GM21576 (cell line): ENCODE measurements at regions not wholly inside any gene's neighbourhood (a gene's known extent, or its start where the extent isn't known, plus 50 kb on each side); places are given as distances from the start of the nearest gene placed in this dataset.

Source experiments
- ATAC-seq: cut with Tn5 transposase; IDR thresholded peaks from one replicate; pipeline ENCODE4 v1.9.1; 2021; ENCODE audit warnings: mild to moderate bottlenecking, moderate library complexity; ENCODE audit not compliant: unreplicated experiment

DNA sequence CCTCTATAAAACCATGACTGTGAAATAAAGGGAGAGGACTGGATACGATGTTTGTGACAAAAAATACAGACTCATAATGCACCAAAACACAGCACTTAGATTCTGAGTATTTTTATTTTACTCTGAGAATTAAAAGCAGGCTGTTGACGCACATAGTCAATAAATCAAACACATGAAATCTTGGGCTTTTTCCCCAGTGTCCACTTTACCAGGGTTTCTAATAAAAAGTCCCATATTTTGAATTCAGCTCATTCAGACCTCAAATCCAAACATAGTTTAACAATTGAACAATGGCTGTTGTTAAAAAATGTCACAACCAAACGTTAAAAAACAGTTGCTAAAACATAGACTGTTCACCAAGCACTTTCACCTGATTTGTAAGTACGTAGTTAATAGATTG is 553.4 kb downstream of the LTN1 start:
- ATAC-seq, result no peak

- ATAC-seq, result no peak
Measured at GRCh38 chr21:28437061-28437460, 555.6 kb downstream of the LTN1 start.

GRCh38 chr21:28436286-28436932 is 556.3 kb downstream of the LTN1 start:
- no peak for ATAC-seq

DNA sequence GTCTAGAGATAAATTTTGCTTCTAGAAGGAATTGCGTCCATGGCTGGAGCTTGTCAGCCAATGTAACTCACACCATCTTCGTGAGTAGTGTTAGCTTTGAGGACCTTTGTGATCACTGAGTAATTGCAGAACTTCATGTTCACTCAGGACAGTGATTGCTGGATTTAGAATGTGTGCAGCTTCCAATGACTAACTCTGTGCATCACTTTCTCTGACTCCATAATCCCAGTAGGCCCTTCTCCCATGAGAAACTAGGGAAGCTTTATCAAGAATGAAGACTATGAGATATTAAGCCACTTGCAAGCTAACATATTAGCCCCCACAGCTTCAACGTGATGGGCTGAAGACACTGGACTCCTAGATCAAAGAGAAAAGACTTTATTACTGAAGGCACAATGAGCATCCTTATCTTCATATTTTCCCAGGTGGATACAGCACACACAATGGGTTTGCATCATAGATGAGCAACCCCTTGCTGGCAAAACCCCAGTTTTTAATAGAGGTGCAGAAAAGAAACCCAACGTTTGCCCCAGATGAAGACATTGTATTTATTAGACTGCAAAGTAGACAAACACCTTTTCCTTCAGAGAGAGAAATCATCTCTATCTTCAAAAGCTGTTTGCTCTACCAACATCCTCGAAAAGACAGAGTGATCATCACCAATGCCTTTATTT is 561.0 kb downstream of the LTN1 start:
- ATAC-seq, result no peak

- no peak for ATAC-seq
Measured at GRCh38 chr21:28431022-28431421, 561.7 kb downstream of the LTN1 start.

DNA sequence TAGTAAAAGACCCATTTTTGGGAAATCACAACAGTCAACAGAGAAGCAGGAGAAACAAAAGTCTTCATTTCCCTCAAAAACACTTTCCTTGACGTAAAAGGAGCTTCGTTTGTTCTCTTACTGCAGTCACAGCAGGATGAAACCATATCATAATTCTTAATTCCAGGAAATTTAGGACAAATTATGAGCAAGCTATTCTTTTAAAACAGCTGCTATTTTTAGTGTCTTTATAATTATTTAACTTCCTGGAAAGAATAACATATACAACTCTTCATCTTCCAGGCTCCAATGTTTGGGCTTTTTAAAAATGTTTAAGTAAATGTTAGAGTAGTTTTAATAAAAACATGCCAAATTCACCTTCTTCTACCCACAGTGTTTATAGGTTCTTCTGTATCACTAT is 563.5 kb downstream of the LTN1 start:
- ATAC-seq, result no peak

GRCh38 chr21:28427394-28428022 is 565.2 kb downstream of the LTN1 start:
- no peak for ATAC-seq

DNA sequence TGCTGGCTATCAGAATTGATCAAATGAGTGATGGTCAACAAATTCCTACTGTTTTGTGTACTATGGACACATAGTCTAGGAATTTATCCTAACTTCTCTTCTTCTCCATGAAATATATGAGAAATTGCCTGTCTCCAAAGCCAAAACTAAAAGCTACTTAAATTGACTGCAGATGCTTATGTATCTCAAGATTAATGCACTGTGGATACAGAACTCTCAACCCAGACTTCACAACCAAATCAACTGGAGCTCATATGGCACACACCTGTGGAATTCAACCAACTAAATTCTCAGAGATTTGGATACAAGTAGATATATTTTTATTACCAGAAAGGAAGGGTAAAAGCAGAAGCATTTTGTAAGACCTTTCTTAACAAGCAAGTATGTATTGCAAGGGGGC is 566.1 kb downstream of the LTN1 start:
- ATAC-seq, result no peak

GRCh38 chr21:28423521-28424190 is 569.0 kb downstream of the LTN1 start:
- ATAC-seq, result no peak

GRCh38 chr21:28421716-28422524 is 570.8 kb downstream of the LTN1 start:
- no peak for ATAC-seq

DNA sequence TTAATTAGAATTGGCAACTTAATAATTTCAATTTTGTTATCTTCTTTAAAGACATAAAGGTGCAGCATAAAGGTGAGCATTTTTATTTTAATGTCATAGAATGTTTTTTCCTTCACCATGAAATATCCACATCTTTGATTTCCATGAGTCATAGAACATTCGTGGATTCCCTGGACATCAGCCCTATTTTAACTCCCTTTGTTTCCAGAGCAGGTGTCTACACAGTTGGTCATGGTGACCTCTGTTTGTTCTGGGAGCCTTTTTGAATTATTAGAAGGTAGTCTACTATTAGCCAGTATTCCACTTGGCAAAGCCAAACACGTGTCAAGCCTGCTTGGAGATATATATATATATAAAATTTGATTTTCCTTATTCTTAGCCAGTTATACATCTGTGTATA is 572.9 kb downstream of the LTN1 start:
- ATAC-seq, result no peak

DNA sequence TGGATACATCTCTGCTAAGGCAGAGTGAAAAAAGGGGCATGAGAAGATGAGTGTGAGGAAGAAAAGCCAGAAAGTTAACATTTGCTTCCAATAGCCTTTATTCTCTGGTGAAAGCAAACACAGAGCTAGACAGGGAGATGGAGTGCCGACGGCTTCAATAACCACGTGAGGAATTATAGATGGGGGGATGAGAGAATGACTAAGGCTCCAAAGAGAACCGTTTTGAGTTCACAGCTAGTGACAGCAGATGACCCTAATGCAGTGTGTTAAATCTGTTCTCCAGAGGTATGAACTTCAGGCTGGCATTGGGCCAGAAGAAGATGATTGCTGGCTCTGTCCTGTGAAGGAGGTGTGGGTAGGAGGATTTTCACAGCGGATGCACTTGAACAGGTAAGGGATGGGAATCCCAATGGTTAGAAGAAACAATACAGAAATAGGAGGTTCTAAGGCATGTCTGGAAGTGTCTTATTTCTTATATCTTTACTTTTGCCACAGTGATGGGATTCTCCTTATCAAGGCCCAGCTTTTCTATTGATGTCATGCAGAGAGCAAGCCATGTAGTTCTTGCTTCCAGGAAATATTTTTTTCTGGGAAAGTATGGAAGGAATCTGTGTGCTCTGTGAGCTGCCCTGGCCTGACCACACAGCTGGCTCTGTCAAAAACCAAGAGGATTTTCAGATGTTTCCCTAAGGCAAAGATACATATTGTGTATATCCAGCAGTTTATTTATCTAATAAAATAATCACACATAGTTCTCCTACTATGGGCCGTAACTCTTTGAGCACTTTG is 573.8 kb downstream of the LTN1 start:
- no peak for ATAC-seq

- no peak for ATAC-seq
Measured at GRCh38 chr21:28410256-28410655, 582.4 kb downstream of the LTN1 start.

DNA sequence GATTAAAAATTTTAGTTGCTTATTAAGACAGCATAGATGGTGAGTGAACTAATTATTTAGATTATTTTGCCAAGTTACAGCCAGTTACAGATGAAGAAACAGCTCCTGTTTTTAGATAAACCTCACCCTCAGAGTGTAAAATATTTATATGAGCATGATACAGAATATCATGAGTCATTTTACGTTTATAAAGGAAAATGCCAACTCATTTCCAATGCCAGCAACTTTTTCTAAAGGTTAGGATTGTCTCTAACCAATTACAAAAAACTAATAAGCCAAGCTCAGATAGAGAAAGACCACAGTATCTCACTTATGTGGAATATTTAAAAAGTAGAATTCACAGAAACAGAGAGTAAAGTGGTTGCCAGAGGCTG is 590.1 kb downstream of the LTN1 start:
- ATAC-seq, result no peak

- no peak for ATAC-seq
Measured at GRCh38 chr21:28397040-28397439, 595.6 kb downstream of the LTN1 start.

- no peak for ATAC-seq
Measured at GRCh38 chr21:28396421-28396820, 596.3 kb downstream of the LTN1 start.

DNA sequence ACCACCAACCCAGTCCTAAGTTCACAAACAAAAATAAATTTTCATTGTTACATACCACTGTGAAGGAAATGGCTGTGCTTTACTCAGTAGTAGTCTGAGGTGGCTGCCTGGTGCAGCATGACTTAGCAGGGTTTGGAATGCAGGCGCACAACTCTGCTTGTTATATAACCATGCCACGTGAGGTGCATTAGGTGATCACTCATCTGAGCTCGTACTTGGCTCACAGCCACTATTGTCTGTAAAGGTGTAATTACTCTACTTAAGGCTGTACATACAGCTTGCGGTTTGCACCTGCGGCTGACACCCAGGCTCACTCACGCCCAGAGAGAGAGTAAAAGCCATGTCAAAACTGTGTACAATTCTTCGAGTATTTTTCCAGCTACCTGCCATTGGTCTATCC is 599.4 kb downstream of the LTN1 start:
- ATAC-seq, result no peak

- no peak for ATAC-seq
Measured at GRCh38 chr21:28391938-28392849, 600.5 kb downstream of the LTN1 start.

DNA sequence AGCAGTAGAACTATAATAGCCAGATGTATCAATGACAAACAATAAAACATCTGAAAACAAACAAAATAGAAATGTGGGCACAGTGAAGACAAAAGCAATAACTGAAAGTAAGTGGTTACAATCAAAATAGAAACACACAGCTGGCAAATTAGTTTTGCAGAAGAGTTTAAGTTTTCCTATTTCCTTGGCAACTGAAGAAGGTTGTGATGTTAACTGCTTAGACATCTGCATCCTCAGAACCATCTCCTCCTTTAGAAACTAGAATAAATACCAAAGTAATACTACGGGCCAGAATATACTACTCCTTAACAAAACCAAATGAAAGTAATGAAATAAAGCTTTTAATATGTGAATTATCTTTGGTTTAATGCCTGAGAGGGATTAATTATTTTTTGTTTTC is 605.5 kb downstream of the LTN1 start:
- ATAC-seq, result no peak
